OCI-LY7 (cell line): ENCODE measurements at regions not wholly inside any gene's neighbourhood (a gene's known extent, or its start where the extent isn't known, plus 50 kb on each side); places are given as distances from the start of the nearest gene placed in this dataset.

Experiments used
- BruUV-seq: library from RNA; stranded (reverse); fragments of 400-500 nt; replicated peaks from 2 replicates; lab custom pipeline; 2021; lab: Mats Ljungman, UMichigan
- CTCF ChIA-PET: fragments of 300-600 bp; sonication (Branson Sonifier 250); formaldehyde crosslinking; loops from one replicate; lab custom pipeline; 2022; ENCODE audit warnings: antibody characterized with exemption; ENCODE audit not compliant: unreplicated experiment; lab: Charles Lee
- POLR2A ChIA-PET: fragments of 300-600 bp; sonication (Branson Sonifier 250); formaldehyde crosslinking; loops from one replicate; lab custom pipeline; 2022; ENCODE audit warnings: antibody characterized with exemption; lab: Charles Lee
- DNase-seq: peaks from one replicate; pipeline ENCODE4 v3.0.0-alpha.2; 2015; ENCODE audit warnings: low spot score
- H2AFZ ChIP-seq: fragments of 200-600 bp; sonication (generic), shearing (Covaris generic); 2 replicates; pipeline ENCODE4 v1.6.1; 2014; ENCODE audit warnings: mild to moderate bottlenecking, antibody characterized with exemption, low read length, moderate library complexity
- H3K27ac ChIP-seq: fragments of 200-600 bp; sonication (generic); 2 replicates; pipeline ENCODE4 v1.5.1; 2014; ENCODE audit warnings: mixed run types, low read depth, mild to moderate bottlenecking, moderate library complexity, low read length, inconsistent platforms; ENCODE audit not compliant: poor library complexity, severe bottlenecking
- H3K36me3 ChIP-seq: fragments of 200-600 bp; sonication (generic); 2 replicates; pipeline ENCODE4 v1.6.1; 2014; ENCODE audit warnings: mild to moderate bottlenecking, antibody characterized with exemption, low read length, moderate library complexity, mixed read lengths; ENCODE audit not compliant: insufficient read depth
- H3K4me1 ChIP-seq: fragments of 200-600 bp; sonication (generic); 2 replicates; pipeline ENCODE4 v1.5.1; 2014; ENCODE audit warnings: mild to moderate bottlenecking, low read length; ENCODE audit not compliant: insufficient read depth, poor library complexity, severe bottlenecking
- H3K4me2 ChIP-seq: fragments of 200-600 bp; sonication (generic); 2 replicates; pipeline ENCODE4 v1.6.1; 2014; ENCODE audit warnings: mild to moderate bottlenecking, low read length
- H3K4me3 ChIP-seq: fragments of 200-600 bp; sonication (generic); 2 replicates; pipeline ENCODE4 v1.5.1; 2014; ENCODE audit warnings: mild to moderate bottlenecking, low read depth, low read length; ENCODE audit not compliant: poor library complexity, severe bottlenecking
- H3K79me2 ChIP-seq: fragments of 200-600 bp; sonication (generic); 2 replicates; pipeline ENCODE4 v1.6.1; 2016; ENCODE audit warnings: low read depth, mild to moderate bottlenecking, low read length, moderate library complexity, mixed read lengths; ENCODE audit not compliant: insufficient read depth
- H3K9me2 ChIP-seq: fragments of 200-600 bp; sonication (generic); 2 replicates; pipeline ENCODE4 v1.6.1; 2016; ENCODE audit warnings: mild to moderate bottlenecking, low read length, mixed read lengths; ENCODE audit not compliant: insufficient read depth
- H3K9me3 ChIP-seq: fragments of 200-600 bp; sonication (generic); 2 replicates; pipeline ENCODE4 v1.6.1; 2014; ENCODE audit warnings: mild to moderate bottlenecking, mixed run types, low read length, mixed read lengths
- H4K20me1 ChIP-seq: fragments of 200-600 bp; sonication (generic); 2 replicates; pipeline ENCODE4 v1.6.1; 2014; ENCODE audit warnings: mild to moderate bottlenecking, antibody characterized with exemption, low read length, moderate library complexity, mixed read lengths; ENCODE audit not compliant: insufficient read depth
- EZH2phosphoT487 ChIP-seq: fragments of 200-600 bp; sonication (generic); IDR thresholded peaks from 2 replicates; pipeline ENCODE4 v1.6.1; 2018; ENCODE audit warnings: low read depth, borderline replicate concordance, mild to moderate bottlenecking, mixed run types, antibody characterized with exemption, low read length, moderate library complexity, mixed read lengths
- intact Hi-C: fragments of 100-400 bp; cut with micrococcal nuclease; formaldehyde crosslinking; loops from one replicate; pipeline ENCODE4 v1.10.0; 2022; ENCODE audit not compliant: unreplicated experiment
- TF ChIP-seq, protein P1 (sequence below): fragments of 200-600 bp; sonication (generic); conservative IDR thresholded peaks from 2 replicates; pipeline ENCODE4 v1.5.1; 2014; ENCODE audit warnings: mild to moderate bottlenecking, antibody characterized with exemption, low read length, moderate library complexity, mixed read lengths

DNA sequence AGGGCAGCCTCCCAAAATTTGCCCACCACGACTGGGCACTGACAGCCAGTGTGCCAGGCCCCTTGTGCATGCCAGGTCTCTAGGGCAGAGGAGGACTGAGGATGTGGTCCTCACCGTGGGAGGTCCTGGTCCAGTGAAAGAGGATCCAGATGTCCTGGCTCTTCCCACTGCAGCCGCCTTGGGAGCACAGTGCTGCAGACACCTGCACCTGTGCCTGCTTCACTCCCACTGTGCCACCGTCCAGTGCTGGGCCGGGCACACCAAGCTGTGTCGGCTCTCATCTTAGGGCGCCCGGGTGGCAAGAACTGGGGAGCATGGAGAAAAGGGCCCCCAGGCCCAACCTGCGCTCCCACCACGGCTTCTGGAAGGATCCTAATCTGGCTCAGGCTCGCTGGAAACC, 1147.1 kb downstream of the BRD1 start:
- no peaks in the 10 kb centered on the region for H3K36me3 ChIP-seq
- DNase-seq, result no peak
- no peak overlapping the region for H2AFZ ChIP-seq
- H3K9me3 ChIP-seq, result no peaks in the 10 kb centered on the region
- H3K4me3 ChIP-seq, result no peak overlapping the region
- no peaks in the 10 kb centered on the region for H3K9me2 ChIP-seq
- H4K20me1 ChIP-seq, result no peaks in the 10 kb centered on the region
- H3K4me2 ChIP-seq, result no peak overlapping the region
- H3K27ac ChIP-seq, result no peak overlapping the region
- ChIA-PET POLR2A (no interaction called here), CTCF (no interaction called here)
- H3K4me1 ChIP-seq, result no peaks in the 10 kb centered on the region
- no TSS peak for BruUV-seq
- no peak for TF ChIP-seq EZH2phosphoT487
- TF ChIP-seq, protein P1, sequence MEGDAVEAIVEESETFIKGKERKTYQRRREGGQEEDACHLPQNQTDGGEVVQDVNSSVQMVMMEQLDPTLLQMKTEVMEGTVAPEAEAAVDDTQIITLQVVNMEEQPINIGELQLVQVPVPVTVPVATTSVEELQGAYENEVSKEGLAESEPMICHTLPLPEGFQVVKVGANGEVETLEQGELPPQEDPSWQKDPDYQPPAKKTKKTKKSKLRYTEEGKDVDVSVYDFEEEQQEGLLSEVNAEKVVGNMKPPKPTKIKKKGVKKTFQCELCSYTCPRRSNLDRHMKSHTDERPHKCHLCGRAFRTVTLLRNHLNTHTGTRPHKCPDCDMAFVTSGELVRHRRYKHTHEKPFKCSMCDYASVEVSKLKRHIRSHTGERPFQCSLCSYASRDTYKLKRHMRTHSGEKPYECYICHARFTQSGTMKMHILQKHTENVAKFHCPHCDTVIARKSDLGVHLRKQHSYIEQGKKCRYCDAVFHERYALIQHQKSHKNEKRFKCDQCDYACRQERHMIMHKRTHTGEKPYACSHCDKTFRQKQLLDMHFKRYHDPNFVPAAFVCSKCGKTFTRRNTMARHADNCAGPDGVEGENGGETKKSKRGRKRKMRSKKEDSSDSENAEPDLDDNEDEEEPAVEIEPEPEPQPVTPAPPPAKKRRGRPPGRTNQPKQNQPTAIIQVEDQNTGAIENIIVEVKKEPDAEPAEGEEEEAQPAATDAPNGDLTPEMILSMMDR, result no peak
- intact Hi-C loops, result no loop called here
- H3K79me2 ChIP-seq, result no peaks in the 10 kb centered on the region

DNA sequence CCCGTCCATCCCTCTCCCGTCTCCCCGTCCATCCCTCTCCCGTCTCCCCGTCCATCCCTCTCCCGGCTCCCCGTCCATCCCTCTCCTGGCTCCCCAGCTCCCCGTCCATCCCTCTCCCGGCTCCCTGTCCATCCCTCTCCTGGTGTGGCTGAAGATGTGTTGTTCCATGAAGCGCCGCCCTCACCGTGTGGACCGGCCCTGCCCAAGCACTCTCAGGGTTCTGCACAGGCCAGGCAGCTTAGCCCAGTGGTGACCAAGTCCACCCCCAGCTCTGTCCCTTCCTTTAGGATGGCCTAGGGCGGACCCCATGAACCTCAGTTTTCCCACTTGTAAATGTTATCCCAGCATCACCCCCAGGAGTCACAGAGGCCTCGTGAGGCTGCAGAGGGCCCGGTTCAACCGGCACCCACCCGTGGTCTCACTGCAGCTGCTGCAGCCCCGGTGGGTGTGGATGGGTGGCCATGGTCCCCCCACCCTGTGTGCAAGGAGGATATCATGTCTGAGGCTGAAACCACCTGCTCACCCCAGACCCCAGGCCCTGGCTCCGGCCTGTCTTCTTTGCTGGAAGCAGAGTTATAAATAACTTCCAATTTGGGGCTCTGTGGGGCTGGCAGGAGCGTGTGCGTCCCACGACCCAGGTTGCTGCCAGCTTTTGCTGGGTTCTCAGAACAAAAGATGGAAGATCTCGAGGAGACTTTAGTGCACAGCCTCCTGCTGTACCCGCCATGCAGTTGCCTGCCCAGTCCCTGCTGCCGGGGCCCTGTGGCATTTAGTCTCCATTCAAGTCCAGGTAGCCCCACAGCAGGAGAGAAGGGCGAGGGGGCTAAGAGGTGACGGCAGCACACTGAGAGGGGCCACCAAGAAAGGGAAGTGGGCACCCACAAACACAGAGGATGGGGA, 1147.8 kb downstream of the BRD1 start:
- no peak overlapping the region for H3K27ac ChIP-seq
- H3K9me2 ChIP-seq, result no peaks in the 10 kb centered on the region
- TF ChIP-seq, protein P1, result no peak
- TF ChIP-seq EZH2phosphoT487, result no peak
- no peak overlapping the region for H2AFZ ChIP-seq
- ChIA-PET POLR2A (no interaction called here), CTCF (no interaction called here)
- H4K20me1 ChIP-seq, result no peaks in the 10 kb centered on the region
- no peaks in the 10 kb centered on the region for H3K79me2 ChIP-seq
- no peaks in the 10 kb centered on the region for H3K9me3 ChIP-seq
- no TSS peak for BruUV-seq
- no peaks in the 10 kb centered on the region for H3K4me1 ChIP-seq
- no peak for DNase-seq
- H3K4me2 ChIP-seq, result no peak overlapping the region
- no peak overlapping the region for H3K4me3 ChIP-seq
- intact Hi-C loops, result no loop called here
- H3K36me3 ChIP-seq, result no peaks in the 10 kb centered on the region
